CD14-positive monocyte (primary cell): ENCODE measurements at regions not wholly inside any gene's neighbourhood (a gene's known extent, or its start where the extent isn't known, plus 50 kb on each side); places are given as distances from the start of the nearest gene placed in this dataset.

Experiments used
- DNase-seq, 3 donors: peaks; one replicate each; pipeline ENCODE4 v3.0.0-alpha.2; 2011 to 2022
- H2AFZ ChIP-seq: 2 replicates; pipeline ENCODE4 v1.6.0; 2012; ENCODE audit warnings: mild to moderate bottlenecking, low read depth, low read length, inconsistent platforms; ENCODE audit not compliant: insufficient read depth, poor library complexity, severe bottlenecking
- H3K27ac ChIP-seq, 2 donors: 1 replicate in 1 of 2; 2 replicates in 1 of 2; pipeline ENCODE4 v1.5.1; 2012 to 2013; ENCODE audit warnings: low read length in 2 of 2, control low read depth in 1 of 2, inconsistent platforms in 1 of 2, low read depth in 1 of 2, mild to moderate bottlenecking in 1 of 2
- H3K27me3 ChIP-seq, 2 donors: one replicate each; pipeline versions ENCODE4 v1.6.0 to v1.6.1; 2011 to 2013; ENCODE audit warnings: low read length in 2 of 2; ENCODE audit not compliant: control insufficient read depth in 2 of 2, insufficient read depth in 2 of 2
- H3K36me3 ChIP-seq, 2 donors: replicated peaks in 1 of 2; 1 replicate in 1 of 2; 2 replicates in 1 of 2; pipeline versions ENCODE4 v1.5.1 to v1.6.1; 2012 to 2013; ENCODE audit warnings: low read length in 2 of 2, control low read depth in 1 of 2, inconsistent platforms in 1 of 2, mild to moderate bottlenecking in 1 of 2; ENCODE audit not compliant: insufficient read depth in 2 of 2, control insufficient read depth in 1 of 2
- H3K4me1 ChIP-seq, 2 donors: 1 replicate in 1 of 2; 2 replicates in 1 of 2; pipeline versions ENCODE4 v1.5.1 to v1.6.1; 2012 to 2013; ENCODE audit warnings: low read length in 2 of 2, control low read depth in 1 of 2, inconsistent platforms in 1 of 2, mild to moderate bottlenecking in 1 of 2, moderate library complexity in 1 of 2; ENCODE audit not compliant: insufficient read depth in 2 of 2, control insufficient read depth in 1 of 2
- H3K4me2 ChIP-seq: replicated peaks from 2 replicates; pipeline ENCODE3; 2012; ENCODE audit warnings: low read length, moderate library complexity, mild to moderate bottlenecking; ENCODE audit not compliant: poor library complexity, severe bottlenecking; ENCODE audit errors: extremely low read depth
- H3K4me3 ChIP-seq, 3 experiments: fragments of 200-600 bp in 1 of 3; sonication (generic) in 1 of 3; replicated peaks in 1 of 3; 1 replicate in 2 of 3; 2 replicates in 1 of 3; pipeline ENCODE4 v1.5.1; 2011 to 2013; ENCODE audit warnings: low read length in 3 of 3, mild to moderate bottlenecking in 3 of 3, control low read depth in 2 of 3, low read depth in 2 of 3, inconsistent platforms in 1 of 3, moderate library complexity in 1 of 3
- H3K79me2 ChIP-seq: 2 replicates; pipeline ENCODE4 v1.6.0; 2012; ENCODE audit warnings: mild to moderate bottlenecking, control low read depth, inconsistent platforms, low read length, moderate library complexity; ENCODE audit not compliant: insufficient read depth
- H3K9ac ChIP-seq: 2 replicates; pipeline ENCODE4 v1.6.0; 2017; ENCODE audit warnings: low read length, mild to moderate bottlenecking; ENCODE audit not compliant: insufficient read depth, poor library complexity, severe bottlenecking
- H3K9me3 ChIP-seq, 2 donors: replicated peaks in 1 of 2; 1 replicate in 1 of 2; 2 replicates in 1 of 2; pipeline versions ENCODE4 v1.5.1 to v1.6.1; 2012 to 2013; ENCODE audit warnings: low read length in 2 of 2, control low read depth in 1 of 2; ENCODE audit not compliant: control insufficient read depth in 1 of 2, insufficient read depth in 1 of 2
- H4K20me1 ChIP-seq: 2 replicates; pipeline ENCODE4 v1.6.0; 2012; ENCODE audit warnings: mild to moderate bottlenecking, low read length, control low read depth, moderate library complexity; ENCODE audit not compliant: insufficient read depth
- H3K27ac Mint-ChIP-seq, 7 donors: one replicate each; pipeline ENCODE4 v1.8.0; 2020; ENCODE audit warnings: mild to moderate bottlenecking in 7 of 7, mixed read lengths in 7 of 7, moderate library complexity in 6 of 7, inconsistent platforms in 2 of 7
- H3K27me3 Mint-ChIP-seq, 3 donors: one replicate each; pipeline ENCODE4 v1.8.0; 2021 to 2022; ENCODE audit warnings: low read depth in 3 of 3, mild to moderate bottlenecking in 3 of 3, mixed read lengths in 3 of 3, moderate library complexity in 3 of 3, inconsistent platforms in 1 of 3
- H3K36me3 Mint-ChIP-seq, 2 donors: one replicate each; pipeline ENCODE4 v1.8.0; 2020; ENCODE audit warnings: mixed read lengths in 2 of 2, inconsistent platforms in 1 of 2, mild to moderate bottlenecking in 1 of 2
- H3K4me1 Mint-ChIP-seq: one replicate; pipeline ENCODE4 v1.8.0; 2020; ENCODE audit warnings: mild to moderate bottlenecking, mixed read lengths
- H3K4me3 Mint-ChIP-seq, 2 donors: one replicate each; pipeline ENCODE4 v1.8.0; 2020; ENCODE audit warnings: mild to moderate bottlenecking in 2 of 2, mixed read lengths in 2 of 2, moderate library complexity in 1 of 2
- H3K9me3 Mint-ChIP-seq, 7 donors: one replicate each; pipeline ENCODE4 v1.8.0; 2020 to 2022; ENCODE audit warnings: mixed read lengths in 7 of 7, mild to moderate bottlenecking in 6 of 7, moderate library complexity in 6 of 7, inconsistent platforms in 2 of 7
- CTCF ChIP-seq: fragments of 200-600 bp; IDR thresholded peaks from one replicate; pipeline ENCODE4 v1.8.0; 2022; ENCODE audit warnings: antibody characterized with exemption, mild to moderate bottlenecking
- WGBS: methylation state at CpG from one replicate; pipeline ENCODE4 v1.1.5; 2013; ENCODE audit warnings: missing lambda C conversion rate; ENCODE audit not compliant: insufficient coverage; 5-methylcytosine and 5-hydroxymethylcytosine counted together
- intact Hi-C, 2 donors: fragments of 100-400 bp; cut with micrococcal nuclease; formaldehyde crosslinking; loops; one replicate each; pipeline versions ENCODE4 v1.15.0 to v1.15.1; 2023

- WGBS: no CpG with 5 or more reads among the region's 1 CpG
- Histone ChIP-seq H3K4me3 (no peak overlapping the region), H3K79me2 (no peaks in the 10 kb centered on the region), H3K27me3 (no peaks in the 10 kb centered on the region), H2AFZ (no peak overlapping the region), H3K36me3 (no peaks in the 10 kb centered on the region), H3K9me3 (peaks cover 0 to 5% of the 10 kb centered on the region in 2 donors), H3K27ac (no peak overlapping the region), H3K9ac (no peak overlapping the region), H3K4me2 (no peak overlapping the region), H3K4me1 (no peaks in the 10 kb centered on the region), H4K20me1 (no peaks in the 10 kb centered on the region)
- Mint-ChIP-seq H3K27ac (no peak overlapping the region), H3K27me3 (peaks cover 0 to 3% (median 0%) of the 10 kb centered on the region in 3 donors), H3K4me3 (no peak overlapping the region), H3K36me3 (no peaks in the 10 kb centered on the region), H3K4me1 (no peaks in the 10 kb centered on the region), H3K9me3 (peaks cover 0 to 10% (median 3%) of the 10 kb centered on the region in 7 donors)
- TF ChIP-seq CTCF: no peak
- no peak for DNase-seq
- intact Hi-C loops: no loop called here
These were observed 78.9 kb upstream of the MAP1B start for GRCh38 chr5:72028382-72028781.

- Mint-ChIP-seq H3K9me3 (peaks cover 0 to 10% (median 1%) of the 10 kb centered on the region in 7 donors), H3K27me3 (peaks cover 1 to 5% (median 3%) of the 10 kb centered on the region in 3 donors), H3K27ac (no peak overlapping the region), H3K4me3 (no peak overlapping the region), H3K4me1 (no peaks in the 10 kb centered on the region), H3K36me3 (no peaks in the 10 kb centered on the region)
- H3K27me3 ChIP-seq: no peaks in the 10 kb centered on the region
- no peaks in the 10 kb centered on the region for H4K20me1 ChIP-seq
- no peaks in the 10 kb centered on the region for H3K36me3 ChIP-seq
- no peaks in the 10 kb centered on the region for H3K4me1 ChIP-seq
- no peaks in the 10 kb centered on the region for H3K9me3 ChIP-seq
- H2AFZ ChIP-seq: no peak overlapping the region
- intact Hi-C loops: no loop called here
- TF ChIP-seq CTCF: no peak
- no peak overlapping the region for H3K4me3 ChIP-seq
- no peak for DNase-seq
- WGBS: 97% methylated on average over 3 of the region's 3 CpGs
- H3K9ac ChIP-seq: no peak overlapping the region
- H3K27ac ChIP-seq: no peak overlapping the region
- no peaks in the 10 kb centered on the region for H3K79me2 ChIP-seq
- no peak overlapping the region for H3K4me2 ChIP-seq
These were observed 77.0 kb upstream of the MAP1B start for GRCh38 chr5:72030237-72030636.
